GM20000 (cell line): ENCODE measurements at regions not wholly inside any gene's neighbourhood (a gene's known extent, or its start where the extent isn't known, plus 50 kb on each side); places are given as distances from the start of the nearest gene placed in this dataset.

Experiments
- DNase-seq: peaks from one replicate; pipeline ENCODE4 v3.0.0; 2012; ENCODE audit warnings: low spot score
- CTCF ChIP-seq: IDR thresholded peaks from 2 replicates; pipeline ENCODE4 v1.5.1; 2012; ENCODE audit warnings: mild to moderate bottlenecking, control low read depth; ENCODE audit errors: extremely low read depth, missing control alignments

- no peak for TF ChIP-seq CTCF
These were observed 305.3 kb downstream of the SLC6A15 start for GRCh38 chr12:84607170-84607819.

GRCh38 chr12:84605983-84606382 lies 306.6 kb downstream of the SLC6A15 start:
- DNase-seq = no peak
- no peak for TF ChIP-seq CTCF

More at GRCh38 chr12:84607170-84607819, 305.3 kb downstream of the SLC6A15 start:
- DNase-seq = no peak

- DNase-seq = no peak
These were observed 308.0 kb downstream of the SLC6A15 start for GRCh38 chr12:84604551-84604950.

GRCh38 chr12:84603484-84604248 lies 308.9 kb downstream of the SLC6A15 start:
- TF ChIP-seq CTCF = no peak
- no peak for DNase-seq

More at GRCh38 chr12:84604551-84604950, 308.0 kb downstream of the SLC6A15 start:
- no peak for TF ChIP-seq CTCF

- TF ChIP-seq CTCF = no peak
These were observed 311.1 kb downstream of the SLC6A15 start for GRCh38 chr12:84601483-84601882.

GRCh38 chr12:84599539-84599938 lies 313.1 kb downstream of the SLC6A15 start:
- TF ChIP-seq CTCF = no peak
- no peak for DNase-seq

More at GRCh38 chr12:84601483-84601882, 311.1 kb downstream of the SLC6A15 start:
- DNase-seq = no peak

- no peak for TF ChIP-seq CTCF
- DNase-seq = no peak
These were observed 316.3 kb downstream of the SLC6A15 start for GRCh38 chr12:84596266-84596665.
